Esophagus muscularis mucosa (tissue), 4 donors: ENCODE measurements at regions not wholly inside any gene's neighbourhood (a gene's known extent, or its start where the extent isn't known, plus 50 kb on each side); places are given as distances from the start of the nearest gene placed in this dataset.

Experiments used
- DNase-seq: peaks from one replicate; pipeline ENCODE4 v3.0.0-alpha.2; 2017; ENCODE audit errors: extremely low spot score
- H3K27ac ChIP-seq, 4 donors: fragments of 200-600 bp; sonication (generic); replicated peaks in 1 of 4; 1 replicate in 3 of 4; 2 replicates in 1 of 4; pipeline ENCODE4 v1.5.1; 2016 to 2019; ENCODE audit warnings: mild to moderate bottlenecking in 1 of 4
- H3K27me3 ChIP-seq, 4 donors: fragments of 200-600 bp; sonication (generic); one replicate each; pipeline versions ENCODE4 v1.5.1 to v1.6.0; 2016 to 2019
- H3K36me3 ChIP-seq, 4 donors: fragments of 200-600 bp; sonication (generic); one replicate each; pipeline ENCODE4 v1.5.1; 2016 to 2019
- H3K4me1 ChIP-seq, 4 donors: fragments of 200-600 bp; sonication (generic); one replicate each; pipeline ENCODE4 v1.5.1; 2016 to 2019
- H3K4me3 ChIP-seq, 4 donors: fragments of 200-600 bp; sonication (generic); 1 replicate in 2 of 4; 2 replicates in 2 of 4; pipeline ENCODE4 v1.5.1; 2016 to 2019; ENCODE audit warnings: mild to moderate bottlenecking in 4 of 4, moderate library complexity in 1 of 4
- H3K9me3 ChIP-seq, 4 donors: fragments of 200-600 bp; sonication (generic); 1 replicate in 3 of 4; 2 replicates in 1 of 4; pipeline ENCODE4 v1.5.1; 2016 to 2019
- EP300 ChIP-seq: sonication (generic); formaldehyde crosslinking; IDR thresholded peaks from one replicate; pipeline ENCODE4 v1.6.1; 2017; ENCODE audit warnings: antibody characterized with exemption
- POLR2A ChIP-seq: fragments of 450-650 bp; IDR thresholded peaks from one replicate; pipeline ENCODE4 v1.6.1; 2017; ENCODE audit warnings: antibody characterized with exemption, moderate library complexity, mild to moderate bottlenecking, low read depth
- POLR2AphosphoS5 ChIP-seq, 2 donors: sonication (generic); formaldehyde crosslinking; IDR thresholded peaks; one replicate each; pipeline ENCODE4 v1.6.1; 2017; ENCODE audit warnings: antibody characterized with exemption in 2 of 2
- WGBS: methylation state at CpG from one replicate; pipeline ENCODE4 v1.1.5; 2018; 5-methylcytosine and 5-hydroxymethylcytosine counted together
- intact Hi-C: fragments of 100-400 bp; cut with DNase I; formaldehyde crosslinking; loops from one replicate; pipeline ENCODE4 v1.15.1; 2023
- TF ChIP-seq, protein P1 (sequence below), 3 experiments: fragments of 200-600 bp in 2 of 3; fragments of 450-650 bp in 1 of 3; sonication (generic) in 2 of 3; IDR thresholded peaks; one replicate each; pipeline ENCODE4 v1.5.1; 2017 to 2019; ENCODE audit warnings: antibody characterized with exemption in 3 of 3, mild to moderate bottlenecking in 2 of 3, moderate library complexity in 1 of 3

DNA sequence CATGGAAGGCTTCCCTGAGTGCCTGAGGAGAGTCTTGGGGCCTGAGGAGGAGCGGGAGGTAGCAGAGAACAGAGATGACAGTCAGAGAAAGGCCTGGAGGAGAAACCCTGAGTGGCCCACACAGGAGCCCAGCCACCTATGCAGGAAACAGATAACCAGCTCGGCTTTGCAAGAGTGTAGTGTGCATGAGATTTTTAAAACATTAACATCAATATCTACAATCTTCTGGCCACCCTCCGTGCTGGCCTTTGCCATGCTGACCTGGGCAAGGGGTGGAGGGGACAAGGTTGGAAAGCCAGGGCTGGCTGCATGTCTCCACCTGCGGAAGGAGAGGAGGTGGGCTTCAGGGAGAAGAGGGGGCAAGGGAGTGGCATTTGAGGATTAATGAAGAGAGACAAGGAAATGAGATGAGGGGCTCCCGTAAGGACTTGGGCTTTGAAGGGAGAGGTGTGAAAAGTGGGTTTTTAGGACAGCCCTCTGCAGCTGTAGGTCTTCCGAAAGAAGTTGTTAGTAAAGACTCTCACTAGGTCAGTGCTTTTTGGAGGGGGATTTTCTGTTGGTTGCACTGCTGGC lies 59.3 kb upstream of the SDK1 start:
- Histone ChIP-seq H3K4me1 (peaks cover 0 to 3% (median 0%) of the 10 kb centered on the region in 4 donors), H3K9me3 (peaks cover 0 to 6% (median 3%) of the 10 kb centered on the region in 4 donors), H3K36me3 (no peaks in the 10 kb centered on the region), H3K4me3 (no peak overlapping the region), H3K27ac (no peak overlapping the region), H3K27me3 (no peaks in the 10 kb centered on the region)
- intact Hi-C loops: no loop called here
- WGBS: 85% methylated on average over 6 of the region's 6 CpGs
- DNase-seq: peak; percentile 70
- TF ChIP-seq POLR2A (no peak), EP300 (no peak), POLR2AphosphoS5 (IDR thresholded peaks at IDR 0.05) (no peak)
- TF ChIP-seq, protein P1, sequence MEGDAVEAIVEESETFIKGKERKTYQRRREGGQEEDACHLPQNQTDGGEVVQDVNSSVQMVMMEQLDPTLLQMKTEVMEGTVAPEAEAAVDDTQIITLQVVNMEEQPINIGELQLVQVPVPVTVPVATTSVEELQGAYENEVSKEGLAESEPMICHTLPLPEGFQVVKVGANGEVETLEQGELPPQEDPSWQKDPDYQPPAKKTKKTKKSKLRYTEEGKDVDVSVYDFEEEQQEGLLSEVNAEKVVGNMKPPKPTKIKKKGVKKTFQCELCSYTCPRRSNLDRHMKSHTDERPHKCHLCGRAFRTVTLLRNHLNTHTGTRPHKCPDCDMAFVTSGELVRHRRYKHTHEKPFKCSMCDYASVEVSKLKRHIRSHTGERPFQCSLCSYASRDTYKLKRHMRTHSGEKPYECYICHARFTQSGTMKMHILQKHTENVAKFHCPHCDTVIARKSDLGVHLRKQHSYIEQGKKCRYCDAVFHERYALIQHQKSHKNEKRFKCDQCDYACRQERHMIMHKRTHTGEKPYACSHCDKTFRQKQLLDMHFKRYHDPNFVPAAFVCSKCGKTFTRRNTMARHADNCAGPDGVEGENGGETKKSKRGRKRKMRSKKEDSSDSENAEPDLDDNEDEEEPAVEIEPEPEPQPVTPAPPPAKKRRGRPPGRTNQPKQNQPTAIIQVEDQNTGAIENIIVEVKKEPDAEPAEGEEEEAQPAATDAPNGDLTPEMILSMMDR (IDR thresholded peaks at IDR 0.05): no peak

DNA sequence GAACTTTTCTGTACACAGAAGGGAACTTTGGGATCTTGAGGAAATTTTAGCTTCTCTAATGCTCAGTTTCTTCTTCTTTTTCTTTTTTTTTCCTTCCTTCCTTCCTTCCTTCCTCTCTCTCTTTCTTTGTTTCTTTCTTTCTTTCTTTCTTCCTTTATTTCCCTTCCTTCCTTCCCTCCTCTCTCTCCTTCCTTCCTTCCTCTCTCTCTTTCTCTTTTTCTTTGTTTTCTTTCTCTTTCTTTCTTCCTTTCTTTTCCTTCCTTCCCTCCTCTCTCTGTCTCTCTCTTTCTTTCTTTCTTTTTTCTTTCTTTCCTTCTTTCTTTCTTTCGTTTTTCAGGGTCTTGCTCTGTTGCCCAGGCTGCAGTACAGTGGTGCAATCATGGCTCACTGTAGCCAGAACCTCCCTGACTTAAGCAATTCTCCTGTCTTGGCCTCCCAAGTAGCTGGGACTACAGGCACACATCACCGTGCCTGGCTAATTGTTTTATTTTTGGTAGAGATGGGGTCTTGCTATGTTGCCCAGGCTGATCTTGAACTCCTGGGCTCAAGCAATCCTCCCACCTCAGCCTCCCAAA lies 58.6 kb upstream of the SDK1 start:
- H3K36me3 ChIP-seq: no peaks in the 10 kb centered on the region
- H3K27me3 ChIP-seq: no peaks in the 10 kb centered on the region
- DNase-seq: peak; percentile 55
- TF ChIP-seq EP300: no peak
- no peak for TF ChIP-seq POLR2A
- no peak for TF ChIP-seq POLR2AphosphoS5 (IDR thresholded peaks at IDR 0.05)
- H3K9me3 ChIP-seq: peaks cover 0 to 7% (median 0%) of the 10 kb centered on the region in 4 donors
- H3K27ac ChIP-seq: no peak overlapping the region
- 95% methylated on average over 2 of the region's 2 CpGs for WGBS
- no peak overlapping the region for H3K4me3 ChIP-seq
- peaks cover 0 to 3% (median 0%) of the 10 kb centered on the region in 4 donors for H3K4me1 ChIP-seq
- intact Hi-C loops: no loop called here

DNA sequence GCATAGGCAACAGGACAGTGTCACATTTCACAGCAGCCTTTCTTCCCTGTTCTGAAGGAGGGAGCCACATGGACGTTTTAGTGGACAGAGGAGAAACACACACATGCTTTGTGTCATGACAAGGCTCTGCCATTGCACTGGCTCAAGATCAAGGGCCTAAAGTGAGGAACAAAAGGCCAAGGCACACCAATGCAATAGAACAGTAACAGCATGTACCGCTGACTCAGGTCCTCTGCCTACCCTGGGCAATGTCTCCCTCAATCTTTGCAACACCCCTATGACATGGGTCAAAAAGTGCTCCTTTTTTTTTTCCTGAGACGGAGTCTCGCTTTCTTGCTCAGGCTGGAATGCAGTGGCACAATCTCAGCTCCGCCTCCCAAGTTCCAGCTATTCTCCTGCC lies 57.8 kb upstream of the SDK1 start:
- no peaks in the 10 kb centered on the region for H3K36me3 ChIP-seq
- peaks cover 0 to 3% (median 0%) of the 10 kb centered on the region in 4 donors for H3K4me1 ChIP-seq
- no peak overlapping the region for H3K27ac ChIP-seq
- WGBS: 75% methylated on average over 5 of the region's 5 CpGs
- TF ChIP-seq POLR2A: no peak
- TF ChIP-seq POLR2AphosphoS5 (IDR thresholded peaks at IDR 0.05): no peak
- TF ChIP-seq EP300: no peak
- TF ChIP-seq, protein P1 (IDR thresholded peaks at IDR 0.05): no peak
- H3K4me3 ChIP-seq: no peak overlapping the region
- intact Hi-C loops: no loop called here
- H3K9me3 ChIP-seq: peaks cover 0 to 7% (median 0%) of the 10 kb centered on the region in 4 donors
- no peaks in the 10 kb centered on the region for H3K27me3 ChIP-seq
- DNase-seq: peak; percentile 75

DNA sequence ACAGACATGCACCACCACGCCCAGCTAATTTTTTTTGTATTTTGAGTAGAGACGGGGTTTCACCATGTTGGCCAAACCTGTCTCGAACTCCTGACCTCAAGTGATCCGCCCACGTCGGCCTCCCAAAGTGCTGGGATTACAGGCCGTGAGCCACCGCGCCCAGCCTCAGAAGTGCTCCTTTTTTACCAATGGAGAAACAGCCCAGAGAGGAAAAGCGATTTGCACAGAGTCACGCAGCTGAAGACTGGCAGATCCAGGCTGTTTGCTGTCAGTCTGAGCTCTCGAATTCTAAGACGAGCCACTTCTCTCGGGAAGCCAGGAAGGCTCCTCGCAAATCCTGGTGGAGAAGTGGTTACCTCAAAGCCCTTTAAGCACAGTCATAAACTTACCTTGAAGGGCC lies 57.4 kb upstream of the SDK1 start:
- Histone ChIP-seq H3K4me1 (peaks cover 0 to 3% (median 0%) of the 10 kb centered on the region in 4 donors), H3K27me3 (no peaks in the 10 kb centered on the region), H3K4me3 (no peak overlapping the region), H3K9me3 (peaks cover 0 to 7% (median 0%) of the 10 kb centered on the region in 4 donors), H3K27ac (no peak overlapping the region), H3K36me3 (no peaks in the 10 kb centered on the region)
- TF ChIP-seq EP300 (no peak), POLR2A (no peak), POLR2AphosphoS5 (IDR thresholded peaks at IDR 0.05) (no peak)
- TF ChIP-seq, protein P1 (IDR thresholded peaks at IDR 0.05): no peak
- WGBS: 93% methylated on average over 15 of the region's 15 CpGs
- DNase-seq: peak; percentile 55
- intact Hi-C loops: no loop called here

DNA sequence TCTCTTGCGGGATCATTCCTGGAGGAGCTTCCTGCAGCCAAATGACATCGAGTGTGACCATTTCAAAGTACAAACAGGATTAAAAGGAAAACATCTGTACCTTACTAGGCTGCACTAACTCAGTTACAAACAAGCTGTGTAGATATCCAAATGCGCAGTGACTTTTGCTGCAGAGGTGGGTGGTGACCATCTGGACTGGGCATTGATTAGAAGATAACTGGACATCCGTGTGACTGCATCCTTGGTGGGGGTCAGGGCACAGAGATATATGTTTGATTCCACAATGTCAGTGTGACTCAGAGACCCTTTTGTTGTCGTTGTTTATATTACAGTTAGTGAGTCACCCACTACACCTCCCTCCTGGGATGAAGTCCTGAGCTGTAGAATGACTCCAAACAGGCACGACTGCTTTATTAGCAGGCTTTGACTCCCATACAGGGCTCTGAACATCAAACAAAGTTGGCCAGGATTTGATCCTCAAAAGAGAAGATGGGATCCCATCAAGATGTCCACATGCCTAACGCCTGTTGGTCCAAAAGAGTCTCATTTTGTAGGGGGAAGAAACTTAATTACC lies 56.7 kb upstream of the SDK1 start:
- Histone ChIP-seq H3K27me3 (no peaks in the 10 kb centered on the region), H3K4me3 (no peak overlapping the region), H3K4me1 (peaks cover 0 to 3% (median 0%) of the 10 kb centered on the region in 4 donors), H3K9me3 (peaks cover 0 to 7% (median 0%) of the 10 kb centered on the region in 4 donors), H3K36me3 (no peaks in the 10 kb centered on the region), H3K27ac (no peak overlapping the region)
- 60% methylated on average over 7 of the region's 7 CpGs for WGBS
- DNase-seq: no peak
- TF ChIP-seq, protein P1 (IDR thresholded peaks at IDR 0.05): no peak
- TF ChIP-seq EP300 (no peak), POLR2AphosphoS5 (IDR thresholded peaks at IDR 0.05) (no peak), POLR2A (no peak)
- intact Hi-C loops: no loop called here
